ENCODE measurements at regions not wholly inside any gene's neighbourhood (a gene's known extent, or its start where the extent isn't known, plus 50 kb on each side); places are given as distances from the start of the nearest gene placed in this dataset.

DNA sequence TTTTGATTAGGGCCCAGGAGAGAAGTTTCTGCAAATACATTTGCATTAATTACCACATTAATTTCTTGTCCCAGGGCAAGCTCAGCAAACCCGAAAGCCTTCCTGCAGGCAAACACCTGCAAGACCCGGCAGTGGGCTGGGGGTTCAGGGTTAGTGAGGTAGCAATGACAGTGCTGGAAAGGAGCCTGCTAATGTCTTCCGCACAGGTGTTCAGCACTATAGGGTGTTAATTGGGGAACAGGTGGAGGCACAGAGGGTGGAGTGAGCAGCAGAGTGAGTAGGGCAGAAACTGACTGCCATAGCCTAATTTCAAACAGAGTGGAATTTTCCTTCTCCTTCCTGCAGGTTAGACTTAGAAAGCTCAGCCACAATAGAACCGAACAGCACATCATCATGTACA is 50.9 kb upstream of the UBASH3B start:
- TF ChIP-seq, protein P1, sequence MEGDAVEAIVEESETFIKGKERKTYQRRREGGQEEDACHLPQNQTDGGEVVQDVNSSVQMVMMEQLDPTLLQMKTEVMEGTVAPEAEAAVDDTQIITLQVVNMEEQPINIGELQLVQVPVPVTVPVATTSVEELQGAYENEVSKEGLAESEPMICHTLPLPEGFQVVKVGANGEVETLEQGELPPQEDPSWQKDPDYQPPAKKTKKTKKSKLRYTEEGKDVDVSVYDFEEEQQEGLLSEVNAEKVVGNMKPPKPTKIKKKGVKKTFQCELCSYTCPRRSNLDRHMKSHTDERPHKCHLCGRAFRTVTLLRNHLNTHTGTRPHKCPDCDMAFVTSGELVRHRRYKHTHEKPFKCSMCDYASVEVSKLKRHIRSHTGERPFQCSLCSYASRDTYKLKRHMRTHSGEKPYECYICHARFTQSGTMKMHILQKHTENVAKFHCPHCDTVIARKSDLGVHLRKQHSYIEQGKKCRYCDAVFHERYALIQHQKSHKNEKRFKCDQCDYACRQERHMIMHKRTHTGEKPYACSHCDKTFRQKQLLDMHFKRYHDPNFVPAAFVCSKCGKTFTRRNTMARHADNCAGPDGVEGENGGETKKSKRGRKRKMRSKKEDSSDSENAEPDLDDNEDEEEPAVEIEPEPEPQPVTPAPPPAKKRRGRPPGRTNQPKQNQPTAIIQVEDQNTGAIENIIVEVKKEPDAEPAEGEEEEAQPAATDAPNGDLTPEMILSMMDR (IDR thresholded peaks at IDR 0.05; ENCODE audit: control insufficient read depth, extremely low read depth, insufficient read depth): no peak
- no peak overlapping the region for H3K4me3 ChIP-seq (ENCODE audit: low read depth, low read length)
- no peak for DNase-seq (ENCODE audit: low read depth)

DNA sequence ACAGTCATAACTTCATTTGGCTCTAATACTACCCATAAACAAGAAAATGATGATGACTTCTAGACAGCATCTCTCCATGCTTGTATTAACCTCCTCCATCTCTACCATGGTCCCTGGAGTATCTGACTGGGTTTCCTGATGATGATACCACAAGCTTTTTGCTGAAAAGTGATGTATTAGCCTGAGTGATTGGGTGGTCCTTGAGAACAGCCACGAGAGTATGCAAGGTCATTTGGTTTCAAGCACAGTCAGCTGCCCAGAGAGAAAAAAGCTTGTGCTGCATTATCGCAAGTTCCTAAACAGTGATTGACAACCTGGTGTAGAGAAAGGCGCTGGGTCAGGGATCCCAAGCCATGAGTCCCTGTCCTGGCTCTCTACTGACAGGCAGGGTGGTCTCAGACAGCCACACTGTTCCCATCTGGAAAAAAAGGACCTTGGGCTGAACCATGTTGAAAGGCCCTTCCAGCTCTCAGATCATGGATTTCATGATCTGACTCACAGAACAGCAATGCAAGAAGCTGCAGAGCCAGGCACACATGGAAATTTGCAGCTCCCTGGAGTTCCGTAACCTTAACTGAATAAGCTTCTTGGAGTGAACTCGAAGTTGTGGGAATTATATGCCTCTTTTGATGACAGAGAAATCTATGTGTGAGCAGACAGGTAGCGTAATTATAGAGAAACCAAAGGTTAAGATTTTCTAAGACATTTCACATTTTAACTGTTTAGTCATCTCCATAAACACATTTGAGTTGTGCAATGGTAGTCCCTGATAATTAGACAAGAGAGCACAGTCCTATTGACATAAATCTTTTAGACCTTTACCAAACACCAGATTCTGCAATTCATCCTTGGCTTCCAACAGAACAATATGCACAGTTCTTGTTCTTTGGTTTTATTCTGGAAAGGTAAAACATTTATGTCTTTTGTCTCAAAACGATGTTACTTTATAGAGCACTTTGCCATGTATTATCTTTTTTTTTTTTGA is 54.1 kb upstream of the UBASH3B start:
- no peak overlapping the region for H3K4me3 ChIP-seq (ENCODE audit: low read depth, low read length)
- DNase-seq (ENCODE audit: low read depth): no peak
- TF ChIP-seq, protein P1 (IDR thresholded peaks at IDR 0.05; ENCODE audit: control insufficient read depth, extremely low read depth, insufficient read depth): no peak

DNA sequence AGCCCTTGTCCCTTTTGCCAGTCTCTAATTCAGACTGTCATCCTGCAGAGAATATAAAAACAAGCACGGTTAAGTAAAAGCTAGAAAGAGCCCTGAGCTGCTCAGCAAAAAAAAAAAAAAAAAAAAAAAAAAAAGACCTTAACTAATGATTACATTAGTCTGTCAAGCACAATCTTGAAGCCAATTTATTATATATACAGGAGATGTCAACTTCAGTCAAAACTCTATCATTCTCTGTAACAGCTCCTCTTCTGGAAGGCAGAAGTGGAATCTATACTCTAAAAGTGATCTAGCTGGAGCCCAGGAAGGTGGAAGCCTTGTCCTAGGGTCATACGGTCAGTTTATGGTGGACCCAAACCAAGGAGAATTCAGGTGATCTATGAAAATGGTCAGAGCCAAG is 55.2 kb upstream of the UBASH3B start:
- no peak overlapping the region for H3K4me3 ChIP-seq (ENCODE audit: low read depth, low read length)
- no peak for DNase-seq (ENCODE audit: low read depth)
- TF ChIP-seq, protein P1 (IDR thresholded peaks at IDR 0.05; ENCODE audit: control insufficient read depth, extremely low read depth, insufficient read depth): no peak

DNA sequence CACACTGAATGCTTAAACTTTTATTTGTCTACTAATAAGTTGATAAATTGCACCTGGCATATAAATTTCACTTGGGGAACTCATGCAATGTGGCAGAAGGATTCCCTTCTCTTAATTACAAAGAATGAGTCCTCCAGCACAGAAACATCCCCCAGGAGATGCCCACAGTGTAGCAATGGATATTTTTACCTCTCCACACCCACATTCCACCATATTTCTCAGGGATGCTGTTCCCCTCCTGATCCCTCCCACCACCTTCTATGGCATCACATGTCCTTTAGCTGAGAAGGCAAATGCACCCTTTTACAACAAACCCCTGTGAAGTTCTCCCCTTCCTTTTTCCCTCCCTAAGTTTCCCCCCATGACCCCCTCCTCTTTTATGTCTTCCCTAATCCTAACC is 56.1 kb upstream of the UBASH3B start:
- DNase-seq (ENCODE audit: low read depth): no peak
- TF ChIP-seq, protein P1 (IDR thresholded peaks at IDR 0.05; ENCODE audit: control insufficient read depth, extremely low read depth, insufficient read depth): no peak
- no peak overlapping the region for H3K4me3 ChIP-seq (ENCODE audit: low read depth, low read length)

DNA sequence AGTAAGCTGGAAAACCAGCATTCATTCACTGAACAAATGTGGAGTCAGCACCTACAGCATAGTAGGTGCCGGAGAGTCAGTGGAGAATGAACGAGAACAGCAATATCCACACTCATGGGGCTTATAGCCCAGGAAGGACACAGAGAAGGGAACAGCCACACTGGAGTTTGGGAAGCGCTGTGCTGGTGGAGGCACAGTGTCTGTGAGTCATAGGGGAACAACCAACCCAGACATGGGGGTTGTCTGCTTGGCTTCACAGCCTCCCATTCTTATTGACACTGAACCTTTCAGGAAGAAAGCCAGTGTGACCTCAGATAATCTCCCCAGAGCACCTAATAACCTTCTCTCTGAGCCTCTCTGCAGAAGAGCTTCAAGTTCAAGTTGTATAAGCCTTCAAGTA is 56.6 kb upstream of the UBASH3B start:
- TF ChIP-seq, protein P1 (IDR thresholded peaks at IDR 0.05; ENCODE audit: control insufficient read depth, extremely low read depth, insufficient read depth): no peak
- no peak overlapping the region for H3K4me3 ChIP-seq (ENCODE audit: low read depth, low read length)
- DNase-seq (ENCODE audit: low read depth): no peak

DNA sequence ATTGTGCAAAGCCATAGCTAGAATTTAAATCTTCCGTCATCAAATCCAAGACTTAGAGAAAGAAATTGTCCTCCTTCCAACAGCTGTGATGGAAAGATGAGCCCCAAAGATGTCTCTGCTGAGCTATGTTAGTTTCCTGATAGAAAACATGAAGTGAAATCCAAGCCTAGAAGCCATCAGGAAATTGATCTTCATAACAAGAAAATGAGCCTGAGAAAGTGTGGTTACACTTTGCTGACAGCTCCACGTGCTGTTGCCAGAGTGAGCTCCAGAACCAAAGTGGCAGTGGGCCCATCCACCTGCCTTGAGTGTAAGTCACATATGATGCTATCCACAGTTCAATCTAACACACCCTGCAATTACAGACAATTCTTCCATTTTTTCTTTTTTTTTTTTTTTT is 58.0 kb upstream of the UBASH3B start:
- H3K4me3 ChIP-seq (ENCODE audit: low read depth, low read length): no peak overlapping the region
- DNase-seq (ENCODE audit: low read depth): no peak
- TF ChIP-seq, protein P1 (IDR thresholded peaks at IDR 0.05; ENCODE audit: control insufficient read depth, extremely low read depth, insufficient read depth): no peak
